Gastrocnemius medialis (tissue), 4 donors: ENCODE measurements at regions not wholly inside any gene's neighbourhood (a gene's known extent, or its start where the extent isn't known, plus 50 kb on each side); places are given as distances from the start of the nearest gene placed in this dataset.
"Not testable (repeated sequence)": the region's sequence is repeated elsewhere in the genome, so short reads cannot be mapped to it uniquely, and the experiment has no call there.

Experiments
- ATAC-seq, 2 donors: fragments of 150-250 bp; one replicate each; pipeline ENCODE4 v1.9.1; 2016
- DNase-seq, 2 donors: peaks; one replicate each; pipeline ENCODE4 v3.0.0-alpha.2; 2019
- H3K27ac ChIP-seq, 4 donors: fragments of 200-600 bp; sonication (generic); 1 replicate in 1 of 4; 2 replicates in 3 of 4; pipeline ENCODE4 v1.5.1; 2016 to 2018; ENCODE audit warnings: mild to moderate bottlenecking in 2 of 4, moderate library complexity in 1 of 4
- H3K27me3 ChIP-seq, 3 donors: fragments of 200-600 bp; sonication (generic) in 2 of 3; 1 replicate in 1 of 3; 2 replicates in 2 of 3; pipeline versions ENCODE4 v1.5.1 to v1.6.0; 2016 to 2019; ENCODE audit warnings: mild to moderate bottlenecking in 1 of 3, moderate library complexity in 1 of 3
- H3K36me3 ChIP-seq, 2 donors: fragments of 200-600 bp; sonication (generic) in 1 of 2; one replicate each; pipeline ENCODE4 v1.5.1; 2017 to 2018
- H3K4me1 ChIP-seq, 2 donors: fragments of 200-600 bp; sonication (generic) in 1 of 2; one replicate each; pipeline ENCODE4 v1.5.1; 2016 to 2017; ENCODE audit warnings: mild to moderate bottlenecking in 2 of 2
- H3K4me3 ChIP-seq, 4 donors: fragments of 200-600 bp; sonication (generic) in 3 of 4; 1 replicate in 1 of 4; 2 replicates in 3 of 4; pipeline ENCODE4 v1.5.1; 2016 to 2019; ENCODE audit warnings: mild to moderate bottlenecking in 2 of 4
- H3K9me3 ChIP-seq, 3 donors: fragments of 200-600 bp; sonication (generic) in 2 of 3; 1 replicate in 1 of 3; 2 replicates in 2 of 3; pipeline ENCODE4 v1.5.1; 2016 to 2019
- POLR2A ChIP-seq, 2 donors: fragments of 450-650 bp; IDR thresholded peaks; one replicate each; pipeline ENCODE4 v1.6.1; 2017; ENCODE audit warnings: antibody characterized with exemption in 2 of 2, mild to moderate bottlenecking in 2 of 2, moderate library complexity in 2 of 2
- in situ Hi-C, 4 donors: fragments of 200-750 bp; cut with MboI; loops; one replicate each; pipeline versions ENCODE4 v1.15.0 to v1.8.0; 2017; ENCODE audit warnings: low sequenced_read_pairs in 4 of 4
- intact Hi-C: fragments of 100-400 bp; cut with DNase I; formaldehyde crosslinking; loops from one replicate; pipeline ENCODE4 v1.15.1; 2023; ENCODE audit warnings: low total_unique reads
- TF ChIP-seq, protein P1 (sequence below), 5 experiments: fragments of 450-650 bp in 3 of 5; fragments of 200-600 bp in 2 of 5; sonication (generic) in 2 of 5; IDR thresholded peaks in 4 of 5; conservative IDR thresholded peaks in 1 of 5; 1 replicate in 4 of 5; 2 replicates in 1 of 5; pipeline ENCODE4 v1.5.1; 2016 to 2019; ENCODE audit warnings: antibody characterized with exemption in 5 of 5, mild to moderate bottlenecking in 3 of 5, moderate library complexity in 3 of 5

GRCh38 chr6:90885611-90886056 is 298.8 kb upstream of the MAP3K7 start:
- in situ Hi-C loops = no loop called here

DNA sequence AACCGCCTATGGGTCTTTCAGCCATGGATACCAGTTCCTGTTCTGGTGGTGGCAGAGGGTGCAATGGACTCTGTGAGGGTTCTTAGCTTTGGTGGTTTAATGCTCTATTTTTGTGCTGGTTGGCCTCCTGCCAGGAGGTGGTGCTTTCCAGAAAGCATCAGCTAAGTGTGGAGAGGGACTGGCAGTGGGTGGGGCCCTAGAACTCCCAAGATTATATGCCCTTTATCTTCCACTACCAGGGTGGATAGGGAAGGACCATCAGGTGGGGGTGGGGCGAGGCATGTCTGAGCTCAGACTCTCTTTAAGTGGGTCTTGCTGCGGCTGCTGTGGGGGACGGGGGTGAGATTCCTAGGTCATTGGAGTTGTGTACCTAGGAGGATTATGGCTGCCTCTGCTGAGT is 298.3 kb upstream of the MAP3K7 start:
- DNase-seq, H3K4me3 ChIP-seq, ATAC-seq, H3K9me3 ChIP-seq, intact Hi-C loops, H3K27ac ChIP-seq, H3K27me3 ChIP-seq, H3K4me1 ChIP-seq, in situ Hi-C loops, H3K36me3 ChIP-seq: not testable (repeated sequence)

More at GRCh38 chr6:90885611-90886056, 298.8 kb upstream of the MAP3K7 start:
- DNase-seq = no peak
- Histone ChIP-seq H3K4me3 (no peak overlapping the region), H3K4me1 (no peaks in the 10 kb centered on the region), H3K36me3 (no peaks in the 10 kb centered on the region), H3K9me3 (no peaks in the 10 kb centered on the region), H3K27me3 (no peaks in the 10 kb centered on the region), H3K27ac (no peak overlapping the region)
- intact Hi-C loops = no loop called here
- TF ChIP-seq POLR2A (IDR thresholded peaks at IDR 0.05) = no peak
- TF ChIP-seq, protein P1, sequence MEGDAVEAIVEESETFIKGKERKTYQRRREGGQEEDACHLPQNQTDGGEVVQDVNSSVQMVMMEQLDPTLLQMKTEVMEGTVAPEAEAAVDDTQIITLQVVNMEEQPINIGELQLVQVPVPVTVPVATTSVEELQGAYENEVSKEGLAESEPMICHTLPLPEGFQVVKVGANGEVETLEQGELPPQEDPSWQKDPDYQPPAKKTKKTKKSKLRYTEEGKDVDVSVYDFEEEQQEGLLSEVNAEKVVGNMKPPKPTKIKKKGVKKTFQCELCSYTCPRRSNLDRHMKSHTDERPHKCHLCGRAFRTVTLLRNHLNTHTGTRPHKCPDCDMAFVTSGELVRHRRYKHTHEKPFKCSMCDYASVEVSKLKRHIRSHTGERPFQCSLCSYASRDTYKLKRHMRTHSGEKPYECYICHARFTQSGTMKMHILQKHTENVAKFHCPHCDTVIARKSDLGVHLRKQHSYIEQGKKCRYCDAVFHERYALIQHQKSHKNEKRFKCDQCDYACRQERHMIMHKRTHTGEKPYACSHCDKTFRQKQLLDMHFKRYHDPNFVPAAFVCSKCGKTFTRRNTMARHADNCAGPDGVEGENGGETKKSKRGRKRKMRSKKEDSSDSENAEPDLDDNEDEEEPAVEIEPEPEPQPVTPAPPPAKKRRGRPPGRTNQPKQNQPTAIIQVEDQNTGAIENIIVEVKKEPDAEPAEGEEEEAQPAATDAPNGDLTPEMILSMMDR (IDR thresholded peaks at IDR 0.05 in 4 of 5, conservative IDR thresholded peaks at IDR 0.05 in 1 of 5) = no peak
- ATAC-seq = no peak

DNA sequence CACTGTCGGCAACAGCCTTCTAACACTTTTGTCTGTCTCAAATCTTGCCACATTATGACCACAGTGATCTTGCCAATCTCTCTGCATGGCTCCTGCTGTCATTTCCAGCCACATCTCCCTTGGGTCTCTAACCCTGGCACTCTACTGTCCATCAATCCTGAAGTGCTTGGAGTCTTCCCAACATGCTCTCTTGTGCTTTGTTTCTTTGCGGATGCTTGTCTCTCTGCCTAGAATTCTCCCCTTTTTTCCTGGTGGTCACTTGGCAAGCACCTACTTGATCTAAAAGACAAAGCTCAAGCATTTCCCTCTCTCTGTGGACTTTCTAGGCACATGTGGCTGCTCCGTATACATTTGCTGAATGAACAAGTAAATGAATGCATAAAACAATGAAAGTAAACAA is 290.7 kb upstream of the MAP3K7 start:
- no peaks in the 10 kb centered on the region for H3K36me3 ChIP-seq
- H3K9me3 ChIP-seq = no peaks in the 10 kb centered on the region
- H3K4me1 ChIP-seq = no peaks in the 10 kb centered on the region
- intact Hi-C loops = no loop called here
- no peak for TF ChIP-seq POLR2A (IDR thresholded peaks at IDR 0.05)
- TF ChIP-seq, protein P1 (IDR thresholded peaks at IDR 0.05 in 4 of 5, conservative IDR thresholded peaks at IDR 0.05 in 1 of 5) = no peak
- H3K27me3 ChIP-seq = peaks cover 0 to 2% (median 0%) of the 10 kb centered on the region in 3 donors
- no peak overlapping the region for H3K27ac ChIP-seq
- DNase-seq (no peak), ATAC-seq (no peak)
- H3K4me3 ChIP-seq = no peak overlapping the region
- in situ Hi-C loops = no loop called here

- ATAC-seq (no peak), DNase-seq (no peak)
- in situ Hi-C loops = no loop called here
- peaks cover 0 to 2% (median 0%) of the 10 kb centered on the region in 3 donors for H3K27me3 ChIP-seq
- H3K36me3 ChIP-seq = no peaks in the 10 kb centered on the region
- H3K4me3 ChIP-seq = no peak overlapping the region
- no peaks in the 10 kb centered on the region for H3K9me3 ChIP-seq
- H3K4me1 ChIP-seq = no peaks in the 10 kb centered on the region
- no peak for TF ChIP-seq POLR2A (IDR thresholded peaks at IDR 0.05)
- TF ChIP-seq, protein P1 (IDR thresholded peaks at IDR 0.05 in 4 of 5, conservative IDR thresholded peaks at IDR 0.05 in 1 of 5) = no peak
- no peak overlapping the region for H3K27ac ChIP-seq
- intact Hi-C loops = no loop called here
Measured at GRCh38 chr6:90874931-90875330, 288.1 kb upstream of the MAP3K7 start.

DNA sequence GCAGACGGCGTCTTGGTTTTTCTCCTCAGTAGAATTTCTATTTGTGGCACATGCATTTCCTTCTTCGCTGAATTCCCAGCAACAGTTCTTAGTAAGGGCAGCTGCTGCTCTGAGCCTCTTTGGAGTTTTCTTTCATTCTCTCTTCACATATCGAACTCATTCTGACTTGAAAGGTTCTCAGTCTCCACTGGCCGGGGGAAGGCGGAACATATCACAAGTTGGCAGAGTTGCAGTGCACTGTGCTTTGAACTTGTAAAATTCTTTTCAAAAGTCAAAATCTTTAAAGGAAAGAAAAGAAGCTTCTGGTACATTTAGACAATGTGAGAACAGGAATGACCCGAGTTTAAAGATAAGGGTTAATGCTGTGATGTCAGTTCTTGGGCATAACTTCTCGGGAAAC is 286.1 kb upstream of the MAP3K7 start:
- DNase-seq (no peak), ATAC-seq (no peak)
- H3K9me3 ChIP-seq = no peaks in the 10 kb centered on the region
- H3K36me3 ChIP-seq = no peaks in the 10 kb centered on the region
- H3K27me3 ChIP-seq = peaks cover 0 to 2% (median 0%) of the 10 kb centered on the region in 3 donors
- TF ChIP-seq POLR2A (IDR thresholded peaks at IDR 0.05) = no peak
- TF ChIP-seq, protein P1 (IDR thresholded peaks at IDR 0.05 in 4 of 5, conservative IDR thresholded peaks at IDR 0.05 in 1 of 5) = no peak
- intact Hi-C loops = no loop called here
- H3K27ac ChIP-seq = no peak overlapping the region
- no peak overlapping the region for H3K4me3 ChIP-seq
- in situ Hi-C loops = no loop called here
- H3K4me1 ChIP-seq = no peaks in the 10 kb centered on the region
